GM12875 (cell line): ENCODE measurements at regions not wholly inside any gene's neighbourhood (a gene's known extent, or its start where the extent isn't known, plus 50 kb on each side); places are given as distances from the start of the nearest gene placed in this dataset.

Experiments used
- H3K4me3 ChIP-seq: one replicate; pipeline ENCODE4 v1.5.1; 2011; ENCODE audit warnings: low read depth, low read length, control low read depth
- TF ChIP-seq, protein P1 (sequence below): IDR thresholded peaks from 2 replicates; pipeline ENCODE4 v1.5.1; 2011; ENCODE audit warnings: low read depth, mild to moderate bottlenecking, control low read depth, inconsistent platforms, low read length, moderate library complexity, borderline replicate concordance; ENCODE audit not compliant: insufficient read depth

DNA sequence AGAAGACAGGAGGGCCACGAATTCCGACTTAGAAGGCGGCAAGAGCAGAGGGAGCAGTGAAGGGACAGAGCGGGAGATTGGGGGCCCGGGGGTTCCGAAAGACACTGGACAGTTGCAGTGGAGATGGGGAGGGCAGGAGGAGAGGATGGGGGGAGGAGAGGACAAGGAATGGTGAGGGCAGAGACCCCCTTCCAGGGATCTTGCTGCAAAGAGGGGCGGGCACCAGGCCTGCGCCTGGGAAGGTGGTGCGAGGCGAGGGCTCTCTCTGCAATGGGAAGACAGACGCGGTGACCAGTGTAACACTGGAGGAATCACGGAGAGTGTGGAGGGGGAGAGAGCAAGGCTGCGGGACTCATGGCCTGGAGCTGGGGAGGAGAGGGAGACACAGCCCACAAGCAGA is 185.2 kb downstream of the RBFOX3 start:
- TF ChIP-seq, protein P1, sequence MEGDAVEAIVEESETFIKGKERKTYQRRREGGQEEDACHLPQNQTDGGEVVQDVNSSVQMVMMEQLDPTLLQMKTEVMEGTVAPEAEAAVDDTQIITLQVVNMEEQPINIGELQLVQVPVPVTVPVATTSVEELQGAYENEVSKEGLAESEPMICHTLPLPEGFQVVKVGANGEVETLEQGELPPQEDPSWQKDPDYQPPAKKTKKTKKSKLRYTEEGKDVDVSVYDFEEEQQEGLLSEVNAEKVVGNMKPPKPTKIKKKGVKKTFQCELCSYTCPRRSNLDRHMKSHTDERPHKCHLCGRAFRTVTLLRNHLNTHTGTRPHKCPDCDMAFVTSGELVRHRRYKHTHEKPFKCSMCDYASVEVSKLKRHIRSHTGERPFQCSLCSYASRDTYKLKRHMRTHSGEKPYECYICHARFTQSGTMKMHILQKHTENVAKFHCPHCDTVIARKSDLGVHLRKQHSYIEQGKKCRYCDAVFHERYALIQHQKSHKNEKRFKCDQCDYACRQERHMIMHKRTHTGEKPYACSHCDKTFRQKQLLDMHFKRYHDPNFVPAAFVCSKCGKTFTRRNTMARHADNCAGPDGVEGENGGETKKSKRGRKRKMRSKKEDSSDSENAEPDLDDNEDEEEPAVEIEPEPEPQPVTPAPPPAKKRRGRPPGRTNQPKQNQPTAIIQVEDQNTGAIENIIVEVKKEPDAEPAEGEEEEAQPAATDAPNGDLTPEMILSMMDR = no peak
- H3K4me3 ChIP-seq = no peak overlapping the region

DNA sequence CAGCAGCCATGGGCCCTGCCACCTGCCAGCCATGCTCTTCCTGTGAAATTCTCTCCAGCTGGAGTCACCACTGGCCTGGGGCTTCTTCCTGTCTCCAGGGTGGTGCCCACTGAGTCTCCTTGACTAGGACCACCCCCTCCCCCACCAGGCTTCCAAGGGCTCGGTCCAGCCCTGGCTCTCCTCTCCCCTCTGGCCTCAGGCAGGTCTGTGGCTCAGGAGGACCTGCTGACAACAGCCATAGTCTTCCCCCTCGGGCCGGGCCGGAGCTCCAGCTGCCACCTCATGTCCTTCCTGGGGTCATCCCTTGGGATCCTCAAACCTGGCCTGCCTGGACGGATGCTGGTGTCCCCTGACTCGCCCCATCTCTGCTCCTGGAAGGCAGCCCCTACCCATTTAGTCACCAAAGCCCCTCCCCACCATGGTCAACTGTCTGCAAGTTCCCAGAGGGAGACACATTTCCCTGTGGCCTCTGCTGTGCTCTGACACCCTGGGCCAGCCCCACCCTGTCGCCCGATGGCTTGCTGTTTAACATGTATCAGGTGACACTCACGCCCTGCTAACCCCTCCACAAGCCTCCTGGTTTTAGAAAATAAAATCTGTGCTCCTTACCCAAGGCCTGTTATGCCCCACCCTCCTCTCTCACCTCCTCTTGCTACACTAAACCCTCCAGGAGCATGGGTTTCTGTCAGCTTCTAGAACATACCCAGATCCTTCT is 186.2 kb downstream of the RBFOX3 start:
- TF ChIP-seq, protein P1 = no peak
- no peak overlapping the region for H3K4me3 ChIP-seq

DNA sequence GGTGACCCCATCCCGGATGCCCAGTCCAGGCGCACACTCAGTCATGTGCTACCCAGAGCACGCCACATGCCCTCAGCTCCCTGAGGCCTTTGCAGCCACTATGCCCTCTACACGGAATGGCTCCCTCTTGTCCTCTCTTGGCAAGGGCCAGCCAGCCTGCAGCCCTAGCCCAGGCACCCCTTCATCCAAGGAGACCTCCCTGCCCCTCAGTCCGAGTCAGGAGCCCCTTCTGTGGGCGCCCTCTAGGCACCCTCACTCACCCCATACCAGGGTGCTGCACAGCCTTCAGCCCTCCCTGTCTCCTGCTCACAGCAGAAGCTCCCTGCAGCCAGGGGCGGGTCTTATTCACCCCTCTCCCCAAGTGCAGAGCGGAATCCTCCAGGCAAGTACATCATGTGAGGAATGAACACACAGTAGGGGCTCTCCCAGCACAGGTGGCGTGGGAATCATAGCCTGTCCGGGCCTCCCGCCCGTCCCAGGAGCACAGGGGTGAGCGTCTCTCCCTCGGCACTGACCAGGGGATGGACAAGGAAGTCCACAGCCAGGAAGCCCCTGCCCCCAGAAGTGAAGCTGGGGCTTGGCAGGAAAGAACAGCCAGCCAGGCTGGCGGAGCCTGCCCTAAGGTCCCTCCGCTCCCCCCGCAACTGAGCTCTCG is 186.9 kb downstream of the RBFOX3 start:
- TF ChIP-seq, protein P1 = no peak
- no peak overlapping the region for H3K4me3 ChIP-seq

GRCh38 chr17:79422236-79422635 is 188.6 kb downstream of the RBFOX3 start:
- TF ChIP-seq, protein P1 = no peak
- no peak overlapping the region for H3K4me3 ChIP-seq

DNA sequence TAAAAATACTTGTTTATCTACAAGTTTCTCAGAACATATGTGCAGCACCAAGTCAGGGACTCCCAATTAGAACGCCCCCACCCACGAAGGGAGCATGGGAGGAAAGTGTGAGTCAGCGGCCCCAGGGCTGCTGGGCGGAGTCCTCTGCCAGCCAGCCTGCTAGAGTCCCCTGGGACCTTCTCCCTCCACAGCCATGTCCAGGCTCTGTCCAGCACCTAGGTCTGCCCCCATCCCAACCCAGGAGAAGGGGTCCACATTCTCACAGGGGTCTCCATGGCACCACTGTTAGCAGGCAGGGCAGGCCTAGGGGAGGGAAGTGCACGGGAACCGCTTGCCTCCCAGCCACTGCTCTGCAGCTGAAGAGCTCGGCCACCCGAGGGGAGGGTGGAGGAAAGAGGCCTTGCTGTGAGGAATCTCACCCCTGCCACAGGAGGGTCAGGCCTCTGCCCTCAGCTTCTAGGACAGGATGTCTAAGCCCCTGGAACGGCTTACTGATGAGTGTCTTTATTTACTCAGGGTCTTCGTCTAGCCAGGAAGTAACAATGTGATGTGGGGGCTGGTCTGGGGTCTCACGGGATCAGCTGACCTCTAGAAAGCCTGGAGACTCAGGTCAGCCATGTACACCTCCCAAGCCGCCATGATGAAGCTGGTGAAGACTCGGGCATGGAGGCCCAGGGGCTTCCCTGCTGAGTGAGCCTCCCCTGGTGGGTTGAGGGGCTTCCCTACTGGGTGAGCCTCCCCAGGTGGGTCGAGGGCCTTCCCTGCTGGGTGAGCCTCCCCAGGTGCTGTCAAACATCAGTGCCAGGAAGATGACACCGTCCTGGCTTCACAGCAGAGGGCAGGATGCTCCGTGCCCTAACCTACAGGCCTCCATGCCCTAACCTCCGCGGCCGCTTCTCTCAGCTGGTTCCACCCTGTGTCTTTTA is 190.3 kb downstream of the RBFOX3 start:
- TF ChIP-seq, protein P1 = no peak
- H3K4me3 ChIP-seq = no peak overlapping the region

DNA sequence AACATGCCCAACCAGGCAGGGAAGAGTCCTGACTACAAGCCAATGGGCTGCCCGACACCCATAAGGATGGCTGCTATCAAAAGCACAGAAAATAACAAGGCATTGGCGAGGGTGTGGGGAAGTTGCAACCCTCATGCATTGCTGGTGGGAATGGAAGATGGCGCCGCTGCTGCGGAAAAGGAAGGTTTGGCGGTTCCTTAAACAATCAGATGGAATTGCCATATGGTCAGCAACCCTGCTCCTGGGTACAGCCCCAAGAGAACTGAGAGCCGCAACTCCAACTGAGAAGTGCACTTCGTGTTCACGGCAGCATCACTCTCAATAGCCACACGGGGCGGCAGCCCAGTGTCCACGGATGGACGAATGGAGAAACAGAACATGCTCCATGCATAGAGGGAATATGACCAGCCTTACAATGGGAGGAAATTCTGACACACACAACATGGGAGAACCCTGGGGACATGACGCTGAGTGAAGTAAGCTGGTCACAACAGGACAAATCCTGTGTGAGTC is 193.3 kb downstream of the RBFOX3 start:
- no peak overlapping the region for H3K4me3 ChIP-seq
- TF ChIP-seq, protein P1 = no peak
